ENCODE measurements at regions not wholly inside any gene's neighbourhood (a gene's known extent, or its start where the extent isn't known, plus 50 kb on each side); places are given as distances from the start of the nearest gene placed in this dataset.
"Not testable (repeated sequence)": the region's sequence is repeated elsewhere in the genome, so short reads cannot be mapped to it uniquely, and the experiment has no call there.

GRCh38 chr14:56351861-56352260, 227.7 kb upstream of the TMEM260 start:
- FAIRE-seq, result no peak

GRCh38 chr14:56352999-56353398, 226.6 kb upstream of the TMEM260 start:
- FAIRE-seq, result no peak

GRCh38 chr14:56357428-56357827, 222.2 kb upstream of the TMEM260 start:
- no peak for FAIRE-seq

GRCh38 chr14:56358275-56358674, 221.3 kb upstream of the TMEM260 start:
- no peak for FAIRE-seq

- FAIRE-seq, result no peak
Observed at GRCh38 chr14:56358851-56359614, 220.6 kb upstream of the TMEM260 start.

- FAIRE-seq, result not testable (repeated sequence)
Observed at GRCh38 chr14:56365663-56366062, 213.9 kb upstream of the TMEM260 start.

- no peak for FAIRE-seq
Observed at GRCh38 chr14:56367416-56367815, 212.2 kb upstream of the TMEM260 start.

GRCh38 chr14:56371737-56372136, 207.9 kb upstream of the TMEM260 start:
- no peak for FAIRE-seq

GRCh38 chr14:56374421-56374820, 205.2 kb upstream of the TMEM260 start:
- no peak for FAIRE-seq

- FAIRE-seq, result no peak
Observed at GRCh38 chr14:56378046-56378445, 201.6 kb upstream of the TMEM260 start.

- no peak for FAIRE-seq
Observed at GRCh38 chr14:56378475-56378877, 201.1 kb upstream of the TMEM260 start.

- no peak for FAIRE-seq
Observed at GRCh38 chr14:56379956-56380355, 199.6 kb upstream of the TMEM260 start.

- FAIRE-seq, result no peak
Observed at GRCh38 chr14:56386024-56386423, 193.6 kb upstream of the TMEM260 start.

- no peak for FAIRE-seq
Observed at GRCh38 chr14:56390859-56391258, 188.7 kb upstream of the TMEM260 start.

- no peak for FAIRE-seq
Observed at GRCh38 chr14:56394826-56395530, 184.6 kb upstream of the TMEM260 start.

- FAIRE-seq, result no peak
Observed at GRCh38 chr14:56400109-56400825, 179.3 kb upstream of the TMEM260 start.

GRCh38 chr14:56412468-56413434, 166.8 kb upstream of the TMEM260 start:
- FAIRE-seq, result no peak

- no peak for FAIRE-seq
Observed at GRCh38 chr14:56413721-56414120, 165.9 kb upstream of the TMEM260 start.

- no peak for FAIRE-seq
Observed at GRCh38 chr14:56414236-56414635, 165.4 kb upstream of the TMEM260 start.

- no peak for FAIRE-seq
Observed at GRCh38 chr14:56416213-56416612, 163.4 kb upstream of the TMEM260 start.

GRCh38 chr14:56417173-56417572, 162.4 kb upstream of the TMEM260 start:
- no peak for FAIRE-seq

GRCh38 chr14:56419750-56420149, 159.8 kb upstream of the TMEM260 start:
- no peak for FAIRE-seq

All from colon (tissue), 2 donors.